ENCODE measurements at regions not wholly inside any gene's neighbourhood (a gene's known extent, or its start where the extent isn't known, plus 50 kb on each side); places are given as distances from the start of the nearest gene placed in this dataset.

- H3K36me3 ChIP-seq (ENCODE audit: insufficient read depth, low read length): no peaks in the 10 kb centered on the region
- H3K4me1 ChIP-seq (ENCODE audit: insufficient read depth, low read length): no peaks in the 10 kb centered on the region
- ChIA-PET CTCF (no interaction called here), POLR2A (no interaction called here)
- H3K4me3 ChIP-seq (ENCODE audit: low read length): no peak overlapping the region
- no peaks in the 10 kb centered on the region for H3K4me1 Mint-ChIP-seq
- H3K27ac ChIP-seq (ENCODE audit: low read depth, low read length): no peak overlapping the region
- no peak for DNase-seq
- no peak overlapping the region for H3K27ac Mint-ChIP-seq
- H3K27me3 ChIP-seq (ENCODE audit: insufficient read depth, low read length, poor library complexity, severe bottlenecking): no peaks in the 10 kb centered on the region
- no peak overlapping the region for H3K4me3 Mint-ChIP-seq
- peaks cover 2 to 27% (median 5%) of the 10 kb centered on the region in 5 donors for H3K9me3 Mint-ChIP-seq
- H3K9me3 ChIP-seq (ENCODE audit: low read length): no peaks in the 10 kb centered on the region
- no peaks in the 10 kb centered on the region for H3K27me3 Mint-ChIP-seq
- H3K36me3 Mint-ChIP-seq: no peaks in the 10 kb centered on the region
Observed at GRCh38 chr4:92106816-92107215, 196.9 kb upstream of the GRID2 start.

GRCh38 chr4:92111493-92111892 is 192.3 kb upstream of the GRID2 start:
- Mint-ChIP-seq H3K36me3 (no peaks in the 10 kb centered on the region), H3K4me3 (no peak overlapping the region), H3K27me3 (no peaks in the 10 kb centered on the region), H3K4me1 (no peaks in the 10 kb centered on the region), H3K9me3 (peaks cover 0 to 23% (median 3%) of the 10 kb centered on the region in 5 donors), H3K27ac (no peak overlapping the region)
- POLR2A ChIA-PET: no interaction called here
- Histone ChIP-seq H3K27ac (ENCODE audit: low read depth, low read length) (no peak overlapping the region), H3K36me3 (ENCODE audit: insufficient read depth, low read length) (no peaks in the 10 kb centered on the region), H3K9me3 (ENCODE audit: low read length) (no peaks in the 10 kb centered on the region), H3K4me3 (ENCODE audit: low read length) (no peak overlapping the region), H3K4me1 (ENCODE audit: insufficient read depth, low read length) (no peaks in the 10 kb centered on the region), H3K27me3 (ENCODE audit: insufficient read depth, low read length, poor library complexity, severe bottlenecking) (no peaks in the 10 kb centered on the region)
- CTCF ChIA-PET: no interaction called here
- DNase-seq: no peak

- H3K9me3 Mint-ChIP-seq: peaks cover 0 to 13% (median 5%) of the 10 kb centered on the region in 5 donors
- H3K27me3 Mint-ChIP-seq: no peaks in the 10 kb centered on the region
- POLR2A ChIA-PET: no interaction called here
- Histone ChIP-seq H3K27ac (ENCODE audit: low read depth, low read length) (no peak overlapping the region), H3K36me3 (ENCODE audit: insufficient read depth, low read length) (no peaks in the 10 kb centered on the region), H3K4me3 (ENCODE audit: low read length) (no peak overlapping the region), H3K27me3 (ENCODE audit: insufficient read depth, low read length, poor library complexity, severe bottlenecking) (no peaks in the 10 kb centered on the region), H3K9me3 (ENCODE audit: low read length) (no peaks in the 10 kb centered on the region), H3K4me1 (ENCODE audit: insufficient read depth, low read length) (no peaks in the 10 kb centered on the region)
- no peaks in the 10 kb centered on the region for H3K36me3 Mint-ChIP-seq
- H3K27ac Mint-ChIP-seq: no peak overlapping the region
- H3K4me1 Mint-ChIP-seq: no peaks in the 10 kb centered on the region
- CTCF ChIA-PET: no interaction called here
- H3K4me3 Mint-ChIP-seq: no peak overlapping the region
- no peak for DNase-seq
Observed at GRCh38 chr4:92112805-92113204, 191.0 kb upstream of the GRID2 start.

GRCh38 chr4:92120810-92121498 is 182.8 kb upstream of the GRID2 start:
- POLR2A ChIA-PET: no interaction called here
- no peaks in the 10 kb centered on the region for H3K9me3 ChIP-seq (ENCODE audit: low read length)
- no peaks in the 10 kb centered on the region for H3K4me1 Mint-ChIP-seq
- DNase-seq: no peak
- H3K4me3 Mint-ChIP-seq: no peak overlapping the region
- no peak overlapping the region for H3K4me3 ChIP-seq (ENCODE audit: low read length)
- H3K27ac ChIP-seq (ENCODE audit: low read depth, low read length): no peak overlapping the region
- no peak overlapping the region for H3K27ac Mint-ChIP-seq
- H3K9me3 Mint-ChIP-seq: peaks cover 4 to 12% (median 8%) of the 10 kb centered on the region in 5 donors
- no peaks in the 10 kb centered on the region for H3K27me3 Mint-ChIP-seq
- H3K36me3 Mint-ChIP-seq: no peaks in the 10 kb centered on the region
- no peaks in the 10 kb centered on the region for H3K4me1 ChIP-seq (ENCODE audit: insufficient read depth, low read length)
- H3K27me3 ChIP-seq (ENCODE audit: insufficient read depth, low read length, poor library complexity, severe bottlenecking): no peaks in the 10 kb centered on the region
- CTCF ChIA-PET: no interaction called here
- H3K36me3 ChIP-seq (ENCODE audit: insufficient read depth, low read length): no peaks in the 10 kb centered on the region

GRCh38 chr4:92122911-92123310 is 180.9 kb upstream of the GRID2 start:
- no peaks in the 10 kb centered on the region for H3K4me1 Mint-ChIP-seq
- H3K9me3 Mint-ChIP-seq: peaks cover 3 to 16% (median 9%) of the 10 kb centered on the region in 5 donors
- DNase-seq: no peak
- H3K36me3 ChIP-seq (ENCODE audit: insufficient read depth, low read length): no peaks in the 10 kb centered on the region
- no peaks in the 10 kb centered on the region for H3K27me3 Mint-ChIP-seq
- ChIA-PET CTCF (no interaction called here), POLR2A (no interaction called here)
- no peak overlapping the region for H3K4me3 Mint-ChIP-seq
- H3K27ac ChIP-seq (ENCODE audit: low read depth, low read length): no peak overlapping the region
- H3K4me1 ChIP-seq (ENCODE audit: insufficient read depth, low read length): no peaks in the 10 kb centered on the region
- H3K9me3 ChIP-seq (ENCODE audit: low read length): no peaks in the 10 kb centered on the region
- no peaks in the 10 kb centered on the region for H3K36me3 Mint-ChIP-seq
- H3K27ac Mint-ChIP-seq: no peak overlapping the region
- H3K4me3 ChIP-seq (ENCODE audit: low read length): no peak overlapping the region
- H3K27me3 ChIP-seq (ENCODE audit: insufficient read depth, low read length, poor library complexity, severe bottlenecking): no peaks in the 10 kb centered on the region

- DNase-seq: no peak
- peaks cover 14 to 33% (median 17%) of the 10 kb centered on the region in 5 donors for H3K9me3 Mint-ChIP-seq
- Histone ChIP-seq H3K27ac (ENCODE audit: low read depth, low read length) (no peak overlapping the region), H3K9me3 (ENCODE audit: low read length) (no peaks in the 10 kb centered on the region), H3K36me3 (ENCODE audit: insufficient read depth, low read length) (no peaks in the 10 kb centered on the region), H3K27me3 (ENCODE audit: insufficient read depth, low read length, poor library complexity, severe bottlenecking) (no peaks in the 10 kb centered on the region), H3K4me3 (ENCODE audit: low read length) (no peak overlapping the region), H3K4me1 (ENCODE audit: insufficient read depth, low read length) (no peaks in the 10 kb centered on the region)
- H3K36me3 Mint-ChIP-seq: no peaks in the 10 kb centered on the region
- H3K27ac Mint-ChIP-seq: no peak overlapping the region
- no peaks in the 10 kb centered on the region for H3K4me1 Mint-ChIP-seq
- POLR2A ChIA-PET: no interaction called here
- no peak overlapping the region for H3K4me3 Mint-ChIP-seq
- CTCF ChIA-PET: no interaction called here
- no peaks in the 10 kb centered on the region for H3K27me3 Mint-ChIP-seq
Observed at GRCh38 chr4:92128676-92129075, 175.1 kb upstream of the GRID2 start.

GRCh38 chr4:92129408-92129994 is 174.3 kb upstream of the GRID2 start:
- no peak overlapping the region for H3K27ac Mint-ChIP-seq
- Histone ChIP-seq H3K36me3 (ENCODE audit: insufficient read depth, low read length) (no peaks in the 10 kb centered on the region), H3K27ac (ENCODE audit: low read depth, low read length) (no peak overlapping the region), H3K27me3 (ENCODE audit: insufficient read depth, low read length, poor library complexity, severe bottlenecking) (no peaks in the 10 kb centered on the region), H3K4me3 (ENCODE audit: low read length) (no peak overlapping the region), H3K4me1 (ENCODE audit: insufficient read depth, low read length) (no peaks in the 10 kb centered on the region), H3K9me3 (ENCODE audit: low read length) (no peaks in the 10 kb centered on the region)
- H3K4me3 Mint-ChIP-seq: no peak overlapping the region
- H3K9me3 Mint-ChIP-seq: peaks cover 15 to 42% (median 18%) of the 10 kb centered on the region in 5 donors
- no peaks in the 10 kb centered on the region for H3K4me1 Mint-ChIP-seq
- ChIA-PET POLR2A (no interaction called here), CTCF (no interaction called here)
- no peak for DNase-seq
- H3K27me3 Mint-ChIP-seq: no peaks in the 10 kb centered on the region
- H3K36me3 Mint-ChIP-seq: no peaks in the 10 kb centered on the region

GRCh38 chr4:92136434-92136833 is 167.3 kb upstream of the GRID2 start:
- H3K27me3 Mint-ChIP-seq: no peaks in the 10 kb centered on the region
- ChIA-PET CTCF (no interaction called here), POLR2A (no interaction called here)
- peaks cover 0 to 3% (median 0%) of the 10 kb centered on the region in 3 donors for H3K36me3 Mint-ChIP-seq
- Histone ChIP-seq H3K4me1 (ENCODE audit: insufficient read depth, low read length) (no peaks in the 10 kb centered on the region), H3K9me3 (ENCODE audit: low read length) (no peaks in the 10 kb centered on the region), H3K27ac (ENCODE audit: low read depth, low read length) (no peak overlapping the region), H3K4me3 (ENCODE audit: low read length) (no peak overlapping the region), H3K36me3 (ENCODE audit: insufficient read depth, low read length) (no peaks in the 10 kb centered on the region), H3K27me3 (ENCODE audit: insufficient read depth, low read length, poor library complexity, severe bottlenecking) (no peaks in the 10 kb centered on the region)
- H3K4me3 Mint-ChIP-seq: no peak overlapping the region
- H3K4me1 Mint-ChIP-seq: no peaks in the 10 kb centered on the region
- DNase-seq: no peak
- peaks cover 13 to 47% (median 19%) of the 10 kb centered on the region in 5 donors for H3K9me3 Mint-ChIP-seq
- no peak overlapping the region for H3K27ac Mint-ChIP-seq

Data from CD8-positive, alpha-beta memory T cell (primary cell).